Stimulated activated CD4-positive, alpha-beta T cell treated with anti-CD3 and anti-CD28 coated beads, Interleukin-15, amount 100 ng/mL, for 1 hour (primary cell): ENCODE measurements at regions not wholly inside any gene's neighbourhood (a gene's known extent, or its start where the extent isn't known, plus 50 kb on each side); places are given as distances from the start of the nearest gene placed in this dataset.

Experiments used
- DNase-seq, 2 donors: peaks; one replicate each; pipeline ENCODE4 v3.0.0-alpha.2; 2020; ENCODE audit warnings: low read depth in 1 of 2, low spot score in 1 of 2

DNA sequence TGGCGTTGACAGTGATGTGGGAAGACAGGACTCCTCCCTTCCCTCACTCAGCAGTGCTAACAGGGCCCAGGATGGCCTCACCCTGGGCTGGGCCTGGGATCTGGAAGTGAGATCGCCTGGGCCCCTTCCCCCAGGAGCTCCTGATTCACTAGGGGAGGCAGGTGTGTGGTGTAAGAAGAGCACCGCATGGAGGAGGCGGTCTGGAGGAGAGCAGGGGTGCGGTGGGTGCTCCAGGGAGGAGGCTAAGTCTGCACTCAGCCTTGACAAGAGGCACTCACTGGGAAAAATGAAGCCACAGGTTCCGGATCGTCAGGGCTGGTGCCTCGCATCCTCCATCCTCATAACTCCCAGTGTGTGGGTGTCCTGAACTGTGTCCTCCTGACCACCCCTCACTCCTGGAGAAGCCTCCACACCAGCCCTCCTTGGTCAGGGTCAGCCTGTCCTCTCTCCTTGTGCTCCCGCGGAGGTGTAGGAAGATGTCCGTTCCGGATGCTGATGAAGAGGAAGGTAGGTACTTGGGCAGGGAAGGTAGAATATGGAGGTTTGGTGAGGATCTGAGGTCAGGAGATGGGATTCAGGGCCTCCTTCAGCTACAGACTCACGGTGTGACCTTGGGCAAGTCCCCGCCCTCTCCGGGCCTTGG, 142.1 kb upstream of the WNT4 start:
- no peak for DNase-seq

DNA sequence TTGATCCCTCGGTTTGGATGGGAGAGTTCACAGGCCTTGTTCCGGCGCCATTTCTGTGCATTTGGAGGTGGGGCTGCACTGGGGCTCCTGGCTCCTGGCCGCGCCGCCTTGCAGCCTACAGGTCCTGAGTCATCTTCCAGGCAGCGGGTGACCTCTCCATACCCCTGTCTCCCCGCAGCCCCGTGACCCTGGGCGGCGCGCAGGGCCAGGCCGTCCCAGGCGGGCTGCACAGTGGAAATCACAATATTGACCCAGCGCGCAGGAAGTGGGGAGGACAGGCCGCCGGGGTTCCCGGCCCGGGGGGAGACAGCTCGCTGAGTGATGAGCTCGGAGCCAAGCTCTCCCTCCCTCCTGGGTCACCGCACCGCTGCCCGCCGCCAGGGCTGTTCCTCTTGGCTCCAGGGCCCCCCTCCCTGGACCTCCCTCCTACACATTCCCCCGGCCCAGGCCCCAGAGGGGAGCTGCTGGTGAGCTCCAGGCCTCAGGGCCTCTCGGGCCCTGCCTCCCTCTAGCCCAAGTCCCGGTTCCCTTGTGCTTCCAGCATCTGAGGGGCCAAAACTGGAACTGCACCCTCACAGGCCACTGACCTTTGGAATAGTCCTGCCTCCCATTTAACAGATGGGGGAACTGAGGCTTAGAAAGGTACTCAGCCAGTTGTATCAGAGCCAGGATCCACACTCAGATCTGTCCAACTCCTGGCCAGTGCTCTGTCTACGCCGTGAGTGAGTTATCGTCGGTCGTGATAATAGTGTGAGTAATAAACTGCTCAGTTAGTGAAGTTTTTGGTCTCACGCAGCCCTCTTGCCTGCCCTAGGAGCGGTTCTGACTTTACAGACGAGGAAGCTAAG, 142.9 kb upstream of the WNT4 start:
- DNase-seq = no peak

DNA sequence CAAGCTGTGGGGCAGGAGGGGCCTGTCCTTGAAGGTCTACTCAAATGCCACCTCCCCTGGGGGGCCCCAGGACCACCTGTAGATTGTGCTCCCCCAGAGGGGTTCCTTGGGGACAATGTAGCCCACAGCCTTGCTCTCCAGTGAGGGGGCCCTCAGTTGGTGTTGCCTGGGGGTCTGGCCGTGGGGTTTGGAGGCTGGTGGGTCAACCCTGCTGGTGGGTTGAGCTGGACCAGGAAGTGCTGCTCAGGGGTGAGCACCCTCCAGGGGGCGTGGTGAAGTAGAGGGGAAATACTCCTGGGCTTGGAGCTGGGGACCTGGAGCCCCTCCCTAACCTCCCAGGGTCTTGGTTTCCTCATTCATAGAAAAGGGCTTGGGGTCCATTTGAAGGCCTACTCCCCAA, 143.6 kb upstream of the WNT4 start:
- no peak for DNase-seq

DNA sequence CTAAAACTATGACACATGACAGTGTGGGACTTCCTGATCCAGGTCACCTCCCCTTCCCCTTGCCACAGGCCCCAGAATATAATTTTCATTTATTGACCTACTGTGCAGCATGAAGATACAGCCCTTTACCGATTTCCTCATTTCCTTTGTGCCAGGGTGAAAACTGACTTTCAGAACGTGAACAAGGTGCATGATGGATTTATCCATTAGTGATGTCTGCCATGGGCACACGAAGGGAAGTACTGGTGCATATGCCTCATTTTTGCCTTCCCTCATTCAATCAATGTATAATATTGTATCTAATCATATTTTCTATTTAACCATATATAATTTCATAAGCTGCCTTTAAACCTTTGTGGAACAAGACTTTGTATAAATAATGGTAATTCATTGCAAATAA, 144.4 kb upstream of the WNT4 start:
- no peak for DNase-seq

DNA sequence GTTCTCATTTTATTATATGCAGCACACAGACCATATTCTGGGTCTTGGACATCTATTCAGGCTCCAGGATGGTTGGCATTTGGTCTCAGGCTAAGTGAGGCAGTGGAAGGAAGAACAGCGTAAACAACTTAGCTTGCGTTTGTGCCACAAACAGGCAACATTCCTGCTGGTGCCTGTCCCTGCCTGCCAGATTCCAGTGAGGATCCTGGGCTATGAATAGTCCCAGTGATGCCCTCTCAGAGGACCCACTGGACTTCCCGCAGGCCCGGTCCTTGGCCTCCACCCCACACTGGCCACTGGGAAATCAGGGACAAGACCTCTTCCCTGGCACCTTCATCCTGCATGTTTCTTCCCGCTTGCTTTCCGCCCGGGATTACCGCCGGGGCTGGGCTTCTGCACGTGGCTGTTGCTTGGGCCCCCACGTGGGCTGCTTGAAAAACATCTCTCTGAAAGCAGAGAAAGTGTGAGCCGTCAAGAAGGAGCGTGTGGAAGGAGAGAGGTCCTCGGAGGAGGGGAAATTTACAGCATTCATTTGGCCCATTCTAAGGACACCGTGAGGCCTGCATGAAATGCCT, 145.1 kb upstream of the WNT4 start:
- no peak for DNase-seq

DNA sequence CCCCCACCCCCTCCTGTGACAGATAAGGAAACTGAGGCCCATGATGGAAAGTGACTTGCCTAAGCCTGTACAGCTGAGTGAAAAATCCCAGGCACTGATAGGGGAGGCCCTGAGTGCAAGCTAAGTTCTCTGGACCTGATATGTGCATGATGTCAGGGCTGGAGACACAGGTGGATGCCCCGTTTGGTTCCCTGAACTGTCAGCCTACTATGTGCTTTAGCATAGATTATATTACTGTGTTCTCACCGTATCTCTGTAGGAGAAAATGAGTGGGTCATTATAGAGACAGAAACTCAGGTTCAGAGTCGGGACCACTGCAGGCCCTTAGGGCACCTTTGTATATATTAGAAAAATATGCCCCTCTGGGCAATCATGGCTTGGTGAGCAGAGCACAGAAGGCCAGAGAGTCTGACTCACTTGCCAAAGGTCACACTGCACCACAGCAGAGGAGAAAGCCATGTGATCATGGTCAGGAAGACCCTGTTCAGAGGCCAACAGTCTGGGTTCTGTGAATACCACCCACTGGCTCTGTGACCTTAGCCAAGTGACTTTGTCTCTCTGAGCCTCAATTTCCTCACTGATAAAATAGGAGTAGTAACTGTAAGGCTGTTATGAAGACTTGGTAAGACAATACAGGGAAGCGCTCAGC, 145.8 kb upstream of the WNT4 start:
- no peak for DNase-seq

DNA sequence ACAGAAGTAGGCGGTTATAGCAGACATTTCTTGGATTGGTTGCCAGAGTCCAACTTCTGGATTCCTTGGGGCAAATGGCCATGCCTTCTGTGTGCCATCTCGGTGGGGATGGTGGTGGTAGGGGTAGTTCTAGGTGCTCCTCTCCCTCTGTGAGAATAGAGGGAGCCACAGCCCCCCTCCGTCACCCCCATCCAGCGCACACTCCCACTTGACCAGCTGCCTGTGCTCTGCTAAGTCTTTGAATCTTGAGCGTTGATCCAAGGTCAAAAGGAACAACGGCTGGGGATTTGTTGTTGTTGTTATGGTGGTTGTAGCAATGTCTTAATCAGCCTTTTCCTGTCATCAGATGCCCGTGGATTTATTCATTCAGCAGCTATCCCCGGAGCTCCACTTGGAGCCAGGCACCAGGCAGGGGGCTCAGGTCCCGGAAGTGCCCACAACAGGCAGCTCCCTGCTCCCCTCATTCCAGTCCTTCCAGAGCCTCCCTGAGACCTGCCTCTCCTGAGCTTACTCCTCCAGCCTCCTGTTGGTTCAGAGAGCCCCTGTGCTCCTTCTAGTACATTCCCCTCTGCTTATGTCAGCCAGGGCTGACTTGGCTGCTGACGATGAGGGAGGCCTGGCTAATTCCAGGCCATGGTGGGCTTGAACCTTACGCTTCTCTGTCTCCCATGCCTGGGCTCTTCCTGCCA, 146.6 kb upstream of the WNT4 start:
- DNase-seq = no peak

DNA sequence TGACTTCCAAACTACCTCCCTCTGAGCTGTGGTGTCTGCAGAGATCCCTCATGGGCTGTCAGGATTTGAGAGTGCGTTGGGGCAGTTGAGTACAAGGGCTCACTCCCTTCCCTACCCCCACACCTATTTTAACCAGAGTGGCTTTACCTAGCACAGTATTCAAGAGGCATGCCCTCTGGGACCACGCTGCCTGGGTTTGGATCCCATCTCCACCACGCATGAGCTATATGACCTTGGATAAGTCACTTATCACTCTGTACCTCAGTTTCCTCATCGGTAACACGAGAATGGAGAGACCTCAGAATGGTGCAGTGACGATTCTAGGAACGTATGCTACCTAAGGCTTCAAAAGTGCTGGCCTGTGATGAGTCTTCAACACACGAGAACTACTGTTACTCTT, 147.3 kb upstream of the WNT4 start:
- DNase-seq = no peak

DNA sequence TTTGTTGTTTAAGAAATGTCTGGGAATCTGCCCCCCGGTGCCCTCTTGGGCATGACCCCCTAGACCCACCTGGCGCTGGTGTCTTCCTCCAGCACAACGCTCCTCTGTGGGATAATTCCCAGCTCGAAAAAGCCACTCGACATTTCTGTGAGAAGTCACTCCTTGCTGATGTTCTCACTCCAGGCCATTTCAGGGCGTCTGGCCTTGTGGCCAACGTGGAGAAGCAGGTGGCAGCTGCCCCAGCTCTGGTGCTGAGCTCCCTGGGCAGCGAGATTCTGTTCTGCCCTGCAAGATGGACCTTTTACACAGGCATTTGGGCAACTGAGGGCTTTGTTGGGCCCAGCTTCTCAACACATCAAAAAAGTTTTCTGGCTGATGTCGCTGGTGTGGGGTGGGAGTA, 147.7 kb upstream of the WNT4 start:
- DNase-seq = no peak

DNA sequence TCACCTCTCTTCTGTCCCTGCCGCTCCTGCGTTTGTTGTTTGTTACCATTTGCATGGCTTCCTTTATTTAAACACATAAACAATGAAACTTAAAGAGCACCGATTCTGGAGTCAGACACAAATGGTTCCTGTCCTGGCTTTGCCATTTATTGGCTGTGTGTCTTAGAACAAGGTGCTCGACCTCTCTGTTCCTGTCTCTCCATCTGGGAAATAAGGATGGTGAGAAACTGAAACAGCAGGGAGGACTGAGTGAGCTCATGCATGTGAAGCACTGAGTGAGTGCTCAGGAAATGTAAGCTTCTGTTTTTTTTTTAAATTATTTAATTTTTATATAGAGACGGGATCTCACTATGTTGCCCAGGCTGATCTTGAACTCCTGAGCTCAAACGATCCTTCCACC, 148.2 kb upstream of the WNT4 start:
- no peak for DNase-seq

DNA sequence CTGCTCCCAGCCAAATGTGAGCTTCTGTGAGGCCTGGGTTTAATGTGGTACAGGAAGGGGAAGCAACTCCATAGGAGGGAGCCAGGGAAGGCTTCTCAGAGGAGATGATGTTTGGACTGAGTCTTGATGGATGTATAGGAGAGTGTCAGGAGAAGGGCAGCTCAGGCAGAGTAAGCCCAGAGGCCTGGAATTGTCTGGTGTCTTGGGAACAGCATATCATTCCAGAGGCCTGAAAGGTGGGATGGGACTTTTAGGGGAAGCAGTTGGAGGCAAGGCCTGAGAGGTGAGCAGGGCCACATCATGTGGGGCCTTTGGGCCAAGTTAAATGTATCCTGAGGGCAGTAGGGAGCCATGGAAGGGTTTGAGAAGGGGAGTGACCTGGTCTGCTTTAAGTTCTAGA, 148.6 kb upstream of the WNT4 start:
- no peak for DNase-seq

DNA sequence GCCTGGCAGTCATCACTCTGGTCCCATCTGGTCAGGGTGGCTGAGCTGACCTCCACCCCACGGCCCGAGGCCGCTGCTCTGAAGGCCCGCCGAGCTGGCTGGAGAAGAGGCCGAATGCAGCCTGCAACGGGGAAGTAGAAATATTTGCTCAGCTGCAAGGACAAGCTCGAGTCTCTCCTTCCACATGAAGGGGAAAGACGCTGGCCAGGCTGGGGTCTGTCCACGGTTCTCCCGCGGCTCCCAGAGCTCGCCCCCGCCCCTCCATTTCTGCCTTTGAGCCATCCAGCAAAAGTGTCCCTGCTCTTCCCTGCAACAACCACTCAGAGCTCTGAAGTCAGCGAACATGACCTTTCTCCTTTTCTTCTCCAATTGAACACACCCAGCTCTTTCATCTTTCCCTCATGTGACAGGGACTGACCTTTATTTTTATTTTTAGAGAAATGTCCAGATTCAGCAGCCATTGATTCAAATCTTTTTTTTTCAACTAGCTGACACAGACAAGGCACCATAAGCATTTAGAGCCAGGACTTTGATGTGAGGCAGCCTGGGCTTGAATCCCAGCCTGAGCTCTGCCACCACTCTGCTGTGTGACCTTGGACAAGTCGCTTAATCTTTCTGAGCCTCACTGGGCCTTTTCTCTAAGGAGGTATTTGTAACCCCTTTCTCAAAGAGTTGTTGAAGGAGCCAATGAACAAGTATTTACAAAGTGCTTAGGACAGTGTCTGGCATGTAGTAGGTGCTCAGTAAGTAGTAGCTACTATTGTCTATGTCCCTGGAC, 149.3 kb upstream of the WNT4 start:
- DNase-seq = no peak

DNA sequence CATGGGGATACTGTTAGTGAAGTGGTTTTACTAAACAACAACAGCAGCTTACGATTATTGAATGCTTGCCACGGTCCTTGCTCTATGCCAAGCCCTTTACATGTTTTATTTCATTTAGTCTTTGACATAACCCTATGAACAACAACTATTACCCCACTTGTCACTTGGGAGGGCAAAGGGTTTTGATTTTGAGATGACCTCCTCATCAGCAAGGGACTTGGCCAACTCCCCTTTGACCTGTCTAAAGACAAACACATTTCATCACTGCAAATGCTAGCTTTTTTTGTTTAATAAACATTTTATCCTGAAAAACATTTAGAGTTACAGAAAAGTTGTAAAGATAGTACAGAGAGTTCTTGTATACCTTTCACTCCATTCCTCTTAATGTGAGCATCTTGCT, 152.5 kb upstream of the WNT4 start:
- no peak for DNase-seq

DNA sequence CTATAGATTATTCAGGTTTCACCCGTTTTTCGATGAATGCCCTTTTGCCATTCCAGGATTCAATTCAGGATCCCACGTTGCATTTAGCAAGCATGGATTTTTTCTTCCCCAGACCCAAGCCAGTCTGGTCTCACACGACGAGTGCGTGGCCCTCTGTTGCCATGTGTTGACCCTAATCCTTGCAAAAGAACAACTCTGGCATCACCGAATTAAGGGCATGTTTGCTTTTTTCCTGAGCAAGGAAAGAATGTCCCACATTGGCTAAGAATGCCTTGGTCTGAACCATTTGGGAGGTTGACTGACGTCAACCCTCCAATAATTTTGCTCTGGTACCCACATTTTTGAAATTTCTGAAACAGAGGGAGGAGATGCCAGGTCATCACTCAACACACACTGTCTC, 153.0 kb upstream of the WNT4 start:
- DNase-seq = no peak

DNA sequence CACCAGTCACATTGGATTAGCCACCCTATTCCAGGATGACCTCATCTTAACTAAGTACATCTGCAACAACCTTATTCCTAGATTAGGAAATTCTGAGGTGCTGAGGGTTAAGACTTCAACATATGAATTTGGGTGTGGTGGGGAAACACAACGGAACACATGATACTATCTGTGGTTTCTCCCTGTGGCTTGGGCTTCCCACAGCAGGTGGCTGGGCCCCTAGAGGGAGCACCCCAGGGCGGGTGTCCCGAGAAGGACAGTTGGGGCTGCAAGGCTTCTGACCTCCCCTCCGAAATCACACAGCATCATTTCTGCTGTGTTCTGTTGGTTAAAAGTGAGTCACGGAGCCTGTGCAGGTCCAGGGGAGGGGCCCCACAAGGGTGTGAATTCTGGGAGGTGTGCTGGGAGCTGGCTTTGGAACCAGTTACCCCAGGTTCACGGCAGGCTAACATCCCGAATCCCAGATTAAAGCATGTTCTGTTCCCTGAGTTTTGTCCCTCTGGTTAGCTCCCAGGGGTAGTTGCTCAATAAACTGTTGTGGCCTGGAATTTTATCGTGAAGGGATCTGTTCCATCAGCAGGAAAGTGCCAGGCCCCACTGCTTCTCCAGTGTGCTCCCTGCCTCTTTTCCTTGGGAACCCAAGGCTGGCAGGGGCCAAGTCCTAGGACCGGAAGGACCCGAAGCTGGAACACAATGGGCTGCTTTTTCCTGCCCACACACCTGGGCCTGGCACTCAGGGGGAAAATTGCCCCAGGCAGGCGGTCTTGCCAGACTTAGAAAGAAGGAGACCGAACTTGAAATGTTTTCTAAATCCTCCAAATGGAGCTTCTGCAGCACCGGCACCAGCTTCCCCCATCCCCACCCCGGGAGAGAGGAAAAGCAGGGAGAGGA, 154.0 kb upstream of the WNT4 start:
- no peak for DNase-seq

DNA sequence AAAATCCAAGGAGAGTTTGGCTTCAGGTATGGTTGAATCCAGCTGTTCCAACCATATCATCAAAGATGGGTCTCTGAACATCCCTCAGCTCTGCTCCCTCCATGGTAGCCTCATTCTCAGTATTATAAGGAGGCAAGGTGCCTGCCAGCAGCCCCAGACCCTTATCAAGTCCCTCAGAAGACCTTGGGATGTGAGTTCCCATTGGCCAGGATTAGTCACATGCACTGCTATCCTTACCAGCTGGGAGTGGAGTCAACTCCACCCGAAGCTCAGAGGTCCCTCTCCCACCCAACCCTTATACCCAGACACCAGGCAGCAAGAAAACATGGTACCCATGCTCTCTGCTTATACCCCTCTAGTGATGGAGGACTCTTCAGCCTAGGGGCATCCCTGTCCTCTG, 153.7 kb upstream of the ZBTB40 start:
- DNase-seq = no peak

DNA sequence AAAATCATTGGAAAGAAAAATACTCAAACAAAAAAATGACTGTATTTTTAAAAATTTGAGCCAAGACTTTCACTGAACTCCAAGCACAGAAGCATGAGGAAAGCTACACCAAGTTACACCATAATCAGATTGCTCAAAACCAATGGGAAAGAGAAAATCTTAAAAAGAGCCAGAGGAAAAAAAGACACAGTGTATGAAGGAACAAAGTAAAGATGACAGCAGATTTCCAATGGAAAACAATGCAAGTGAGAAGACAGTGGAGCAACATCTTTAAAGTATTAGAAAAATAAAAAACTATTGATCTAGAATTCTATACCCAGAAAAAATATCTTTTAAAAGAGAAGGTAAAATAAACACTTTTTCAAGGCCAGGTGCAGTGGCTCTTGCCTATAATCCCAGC, 147.8 kb upstream of the ZBTB40 start:
- DNase-seq = no peak

DNA sequence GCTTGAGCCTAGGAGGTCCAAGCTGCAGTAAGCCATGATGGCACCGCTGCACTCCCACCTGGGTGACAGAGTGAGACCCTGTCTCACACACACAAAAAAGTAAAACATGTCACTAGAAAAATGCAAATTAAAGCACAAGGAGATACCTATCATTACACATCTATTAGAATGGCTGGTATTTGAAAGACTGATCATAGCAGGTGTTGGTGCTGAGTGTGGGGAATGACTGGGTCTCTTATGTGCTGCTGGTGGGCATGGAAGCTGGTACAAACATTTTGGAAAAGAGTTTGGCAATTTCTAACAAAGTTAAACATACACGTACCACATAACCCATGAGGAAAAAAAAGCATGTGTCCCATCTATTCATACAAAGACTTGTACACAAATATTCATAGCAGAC, 142.1 kb upstream of the ZBTB40 start:
- DNase-seq = no peak

DNA sequence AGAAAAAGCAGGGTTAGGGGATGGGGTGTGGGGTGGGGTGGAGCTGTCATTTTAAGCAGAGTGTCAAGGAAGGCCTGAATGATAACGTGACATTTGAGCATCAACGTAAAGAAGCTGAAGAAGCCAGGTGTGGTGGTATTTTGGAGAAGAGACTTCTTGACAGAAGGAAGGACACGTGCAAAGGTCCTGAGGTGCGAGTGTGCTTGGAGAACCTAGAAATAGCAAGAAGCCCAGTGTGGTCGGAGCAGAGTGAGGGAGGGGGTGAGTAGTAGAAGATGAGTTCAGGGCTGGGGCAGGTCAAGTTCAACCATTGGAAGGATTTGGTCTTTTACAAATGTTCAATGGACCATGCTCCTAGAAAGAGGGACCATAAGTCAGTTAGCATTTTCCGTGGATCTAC, 140.2 kb upstream of the ZBTB40 start:
- no peak for DNase-seq

DNA sequence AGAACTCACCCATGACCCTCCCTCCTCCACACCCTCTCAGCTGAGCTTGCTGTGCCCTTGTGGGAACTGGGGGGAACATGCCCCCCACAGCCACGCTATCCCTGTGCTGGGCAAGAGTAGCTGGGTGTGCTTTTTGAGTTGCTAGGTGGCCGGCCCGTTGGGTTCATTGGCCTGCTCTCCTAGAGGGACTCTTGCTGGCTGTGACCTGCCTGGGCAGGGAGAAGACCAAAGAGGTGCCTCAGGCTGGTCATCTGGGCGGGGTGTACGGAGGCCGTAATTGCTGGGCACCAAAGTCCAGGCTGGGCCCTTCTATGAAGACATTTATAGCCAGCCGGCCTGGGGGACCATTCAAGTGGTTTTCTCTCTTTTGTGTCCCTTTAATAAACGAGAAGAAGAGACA, 138.3 kb upstream of the ZBTB40 start:
- DNase-seq = no peak
